NB4 (cell line): ENCODE measurements at regions not wholly inside any gene's neighbourhood (a gene's known extent, or its start where the extent isn't known, plus 50 kb on each side); places are given as distances from the start of the nearest gene placed in this dataset.

Experiments used
- DNase-seq: peaks from one replicate; pipeline ENCODE4 v3.0.0; 2010; ENCODE audit warnings: low read depth
- H3K4me3 ChIP-seq: one replicate; pipeline ENCODE4 v1.5.1; 2011; ENCODE audit warnings: mild to moderate bottlenecking, low read depth, low read length, moderate library complexity
- CTCF ChIP-seq: IDR thresholded peaks from one replicate; pipeline ENCODE4 v1.5.1; 2012; ENCODE audit warnings: low read depth, low read length
- MAX ChIP-seq: IDR thresholded peaks from 2 replicates; pipeline ENCODE4 v1.6.1; 2011; ENCODE audit warnings: low read depth, low read length
- MYC ChIP-seq: IDR thresholded peaks from 2 replicates; pipeline ENCODE4 v1.6.1; 2011; ENCODE audit warnings: low read depth, low read length
- POLR2A ChIP-seq: IDR thresholded peaks from 2 replicates; pipeline ENCODE4 v1.6.1; 2011; ENCODE audit warnings: mild to moderate bottlenecking; ENCODE audit not compliant: insufficient read length; ENCODE audit errors: extremely low read depth

- DNase-seq, result peak; percentile 76
- no peak overlapping the region for H3K4me3 ChIP-seq
- TF ChIP-seq POLR2A (no peak), CTCF (peak; percentile 95)
Measured at GRCh38 chr17:33779234-33779591, 475.9 kb upstream of the CCL2 start.

- no peak for DNase-seq
- TF ChIP-seq MAX (no peak), CTCF (no peak), POLR2A (no peak), MYC (no peak)
- no peak overlapping the region for H3K4me3 ChIP-seq
Measured at GRCh38 chr17:33785281-33785680, 469.8 kb upstream of the CCL2 start.

GRCh38 chr17:33786478-33786877 is 468.6 kb upstream of the CCL2 start:
- DNase-seq, result no peak
- no peak overlapping the region for H3K4me3 ChIP-seq
- TF ChIP-seq CTCF, result no peak
- TF ChIP-seq MYC, result no peak
- TF ChIP-seq MAX, result no peak
- no peak for TF ChIP-seq POLR2A

- TF ChIP-seq CTCF, result no peak
- TF ChIP-seq MAX, result no peak
- no peak for TF ChIP-seq MYC
- no peak for TF ChIP-seq POLR2A
- DNase-seq, result no peak
- no peak overlapping the region for H3K4me3 ChIP-seq
Measured at GRCh38 chr17:33789658-33790057, 465.4 kb upstream of the CCL2 start.

GRCh38 chr17:33797181-33797580 is 457.9 kb upstream of the CCL2 start:
- DNase-seq, result no peak
- no peak overlapping the region for H3K4me3 ChIP-seq
- no peak for TF ChIP-seq MAX
- no peak for TF ChIP-seq POLR2A
- no peak for TF ChIP-seq MYC
- no peak for TF ChIP-seq CTCF

GRCh38 chr17:33798308-33798707 is 456.8 kb upstream of the CCL2 start:
- DNase-seq, result no peak
- no peak for TF ChIP-seq MAX
- TF ChIP-seq MYC, result no peak
- TF ChIP-seq CTCF, result no peak
- TF ChIP-seq POLR2A, result no peak
- no peak overlapping the region for H3K4me3 ChIP-seq
